ENCODE measurements at regions not wholly inside any gene's neighbourhood (a gene's known extent, or its start where the extent isn't known, plus 50 kb on each side); places are given as distances from the start of the nearest gene placed in this dataset.

DNA sequence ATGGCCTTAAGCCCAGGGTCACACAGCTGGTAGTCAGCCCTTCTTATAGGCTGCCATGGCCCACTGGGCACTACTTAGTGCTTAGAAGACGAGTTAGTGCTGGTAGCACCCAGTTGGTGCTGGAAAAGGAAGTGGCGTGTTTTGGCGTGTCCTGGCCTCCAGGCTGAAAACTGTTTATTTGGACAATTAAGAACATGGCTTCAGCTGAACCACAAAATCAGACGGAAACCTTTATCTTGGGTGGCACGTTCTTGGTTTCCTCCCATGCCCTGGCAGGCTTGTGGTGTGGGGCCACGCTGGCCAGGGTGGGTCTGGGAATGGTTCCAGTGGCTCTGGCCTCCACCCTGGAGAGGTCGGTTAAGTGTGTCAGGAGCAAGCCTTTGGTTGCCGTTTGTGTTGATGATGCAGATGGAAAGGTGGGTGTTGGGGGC is 141.5 kb upstream of the HAAO start:
- TF ChIP-seq, protein P1, sequence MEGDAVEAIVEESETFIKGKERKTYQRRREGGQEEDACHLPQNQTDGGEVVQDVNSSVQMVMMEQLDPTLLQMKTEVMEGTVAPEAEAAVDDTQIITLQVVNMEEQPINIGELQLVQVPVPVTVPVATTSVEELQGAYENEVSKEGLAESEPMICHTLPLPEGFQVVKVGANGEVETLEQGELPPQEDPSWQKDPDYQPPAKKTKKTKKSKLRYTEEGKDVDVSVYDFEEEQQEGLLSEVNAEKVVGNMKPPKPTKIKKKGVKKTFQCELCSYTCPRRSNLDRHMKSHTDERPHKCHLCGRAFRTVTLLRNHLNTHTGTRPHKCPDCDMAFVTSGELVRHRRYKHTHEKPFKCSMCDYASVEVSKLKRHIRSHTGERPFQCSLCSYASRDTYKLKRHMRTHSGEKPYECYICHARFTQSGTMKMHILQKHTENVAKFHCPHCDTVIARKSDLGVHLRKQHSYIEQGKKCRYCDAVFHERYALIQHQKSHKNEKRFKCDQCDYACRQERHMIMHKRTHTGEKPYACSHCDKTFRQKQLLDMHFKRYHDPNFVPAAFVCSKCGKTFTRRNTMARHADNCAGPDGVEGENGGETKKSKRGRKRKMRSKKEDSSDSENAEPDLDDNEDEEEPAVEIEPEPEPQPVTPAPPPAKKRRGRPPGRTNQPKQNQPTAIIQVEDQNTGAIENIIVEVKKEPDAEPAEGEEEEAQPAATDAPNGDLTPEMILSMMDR (conservative IDR thresholded peaks at IDR 0.05), result no peak
- no peak for TF ChIP-seq EZH2 (IDR thresholded peaks at IDR 0.05; ENCODE audit: low read depth)

All from PC-9 (cell line).